Esophagus muscularis mucosa (tissue), 3 donors: ENCODE measurements at regions not wholly inside any gene's neighbourhood (a gene's known extent, or its start where the extent isn't known, plus 50 kb on each side); places are given as distances from the start of the nearest gene placed in this dataset.

Experiments
- POLR2A ChIP-seq: fragments of 450-650 bp; IDR thresholded peaks from one replicate; pipeline ENCODE4 v1.6.1; 2017; ENCODE audit warnings: antibody characterized with exemption, moderate library complexity, mild to moderate bottlenecking, low read depth
- TF ChIP-seq, protein P1 (sequence below), 3 experiments: fragments of 200-600 bp in 2 of 3; fragments of 450-650 bp in 1 of 3; sonication (generic) in 2 of 3; IDR thresholded peaks; one replicate each; pipeline ENCODE4 v1.5.1; 2017 to 2019; ENCODE audit warnings: antibody characterized with exemption in 3 of 3, mild to moderate bottlenecking in 2 of 3, moderate library complexity in 1 of 3

DNA sequence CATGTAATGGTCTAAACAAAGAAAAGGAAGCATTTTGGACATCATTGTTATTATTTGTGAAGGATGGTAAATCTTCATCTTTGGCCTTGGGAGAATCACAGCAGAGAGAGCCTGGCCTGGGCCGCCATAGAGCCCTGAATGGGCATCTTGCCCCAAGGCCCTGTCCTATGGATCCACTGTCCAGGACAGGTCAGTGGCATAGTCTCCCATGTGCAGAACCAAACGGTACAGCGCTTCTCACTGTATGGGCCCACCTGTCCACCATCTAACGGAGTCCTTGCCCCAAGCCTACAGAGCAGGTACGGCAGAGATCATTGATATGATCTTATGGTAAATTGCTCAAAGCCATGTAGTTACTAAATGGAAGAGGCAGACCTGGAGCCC is 185.7 kb downstream of the FOXD2 start:
- TF ChIP-seq POLR2A: no peak
- TF ChIP-seq, protein P1, sequence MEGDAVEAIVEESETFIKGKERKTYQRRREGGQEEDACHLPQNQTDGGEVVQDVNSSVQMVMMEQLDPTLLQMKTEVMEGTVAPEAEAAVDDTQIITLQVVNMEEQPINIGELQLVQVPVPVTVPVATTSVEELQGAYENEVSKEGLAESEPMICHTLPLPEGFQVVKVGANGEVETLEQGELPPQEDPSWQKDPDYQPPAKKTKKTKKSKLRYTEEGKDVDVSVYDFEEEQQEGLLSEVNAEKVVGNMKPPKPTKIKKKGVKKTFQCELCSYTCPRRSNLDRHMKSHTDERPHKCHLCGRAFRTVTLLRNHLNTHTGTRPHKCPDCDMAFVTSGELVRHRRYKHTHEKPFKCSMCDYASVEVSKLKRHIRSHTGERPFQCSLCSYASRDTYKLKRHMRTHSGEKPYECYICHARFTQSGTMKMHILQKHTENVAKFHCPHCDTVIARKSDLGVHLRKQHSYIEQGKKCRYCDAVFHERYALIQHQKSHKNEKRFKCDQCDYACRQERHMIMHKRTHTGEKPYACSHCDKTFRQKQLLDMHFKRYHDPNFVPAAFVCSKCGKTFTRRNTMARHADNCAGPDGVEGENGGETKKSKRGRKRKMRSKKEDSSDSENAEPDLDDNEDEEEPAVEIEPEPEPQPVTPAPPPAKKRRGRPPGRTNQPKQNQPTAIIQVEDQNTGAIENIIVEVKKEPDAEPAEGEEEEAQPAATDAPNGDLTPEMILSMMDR (IDR thresholded peaks at IDR 0.05): no peak
